IPS-15b (cell line): ENCODE measurements at regions not wholly inside any gene's neighbourhood (a gene's known extent, or its start where the extent isn't known, plus 50 kb on each side); places are given as distances from the start of the nearest gene placed in this dataset.
"Not testable (repeated sequence)": the region's sequence is repeated elsewhere in the genome, so short reads cannot be mapped to it uniquely, and the experiment has no call there.

Experiments
- H3K27me3 ChIP-seq: one replicate; pipeline ENCODE4 v1.6.1; 2013; ENCODE audit warnings: low read length; ENCODE audit not compliant: control insufficient read depth, insufficient read depth
- H3K36me3 ChIP-seq: one replicate; pipeline ENCODE4 v1.6.1; 2013; ENCODE audit warnings: low read length; ENCODE audit not compliant: control insufficient read depth, insufficient read depth
- H3K4me1 ChIP-seq: one replicate; pipeline ENCODE4 v1.6.1; 2013; ENCODE audit warnings: mild to moderate bottlenecking, low read length; ENCODE audit not compliant: control insufficient read depth, insufficient read depth
- H3K4me3 ChIP-seq: one replicate; pipeline ENCODE4 v1.5.1; 2013; ENCODE audit warnings: low read depth, low read length
- H3K9ac ChIP-seq: one replicate; pipeline ENCODE4 v1.6.1; 2013; ENCODE audit warnings: low read depth, mild to moderate bottlenecking, low read length
- H3K9me3 ChIP-seq: one replicate; pipeline ENCODE4 v1.6.1; 2013; ENCODE audit warnings: mild to moderate bottlenecking, low read length; ENCODE audit not compliant: control insufficient read depth, insufficient read depth

- H3K4me3 ChIP-seq, H3K4me1 ChIP-seq, H3K36me3 ChIP-seq, H3K9ac ChIP-seq, H3K27me3 ChIP-seq: not testable (repeated sequence)
- peaks cover 19% of the 10 kb centered on the region for H3K9me3 ChIP-seq
Observed at GRCh38 chr22:11609193-11609592, 3918.8 kb upstream of the OR11H1 start.

GRCh38 chr22:11611280-11611679, 3916.7 kb upstream of the OR11H1 start:
- H3K4me1 ChIP-seq, H3K27me3 ChIP-seq: not testable (repeated sequence)
- peaks cover 31% of the 10 kb centered on the region for H3K9me3 ChIP-seq

GRCh38 chr22:11611876-11612275, 3916.1 kb upstream of the OR11H1 start:
- peaks cover 33% of the 10 kb centered on the region for H3K9me3 ChIP-seq
- H3K36me3 ChIP-seq, H3K27me3 ChIP-seq, H3K4me1 ChIP-seq, H3K9ac ChIP-seq, H3K4me3 ChIP-seq: not testable (repeated sequence)

More at GRCh38 chr22:11611280-11611679, 3916.7 kb upstream of the OR11H1 start:
- H3K36me3 ChIP-seq, H3K9ac ChIP-seq, H3K4me3 ChIP-seq: not testable (repeated sequence)

- not testable (repeated sequence) for H3K4me1 ChIP-seq, H3K4me3 ChIP-seq, H3K9ac ChIP-seq, H3K36me3 ChIP-seq, H3K27me3 ChIP-seq
- peaks cover 42% of the 10 kb centered on the region for H3K9me3 ChIP-seq
Observed at GRCh38 chr22:11613081-11613897, 3914.7 kb upstream of the OR11H1 start.

GRCh38 chr22:11613898-11614755, 3913.9 kb upstream of the OR11H1 start:
- Histone ChIP-seq H3K36me3 (no peaks in the 10 kb centered on the region), H3K27me3 (no peaks in the 10 kb centered on the region), H3K9me3 (peaks cover 42% of the 10 kb centered on the region), H3K4me1 (no peaks in the 10 kb centered on the region), H3K4me3 (no peak overlapping the region), H3K9ac (no peak overlapping the region)

GRCh38 chr22:11614798-11615433, 3913.1 kb upstream of the OR11H1 start:
- not testable (repeated sequence) for H3K9ac ChIP-seq, H3K4me1 ChIP-seq, H3K36me3 ChIP-seq, H3K4me3 ChIP-seq, H3K27me3 ChIP-seq
- H3K9me3 ChIP-seq, result peaks cover 46% of the 10 kb centered on the region

GRCh38 chr22:11616811-11617210, 3911.2 kb upstream of the OR11H1 start:
- H3K4me3 ChIP-seq, result no peak overlapping the region
- no peak overlapping the region for H3K9ac ChIP-seq
- peaks cover 62% of the 10 kb centered on the region for H3K9me3 ChIP-seq
- H3K4me1 ChIP-seq, result no peaks in the 10 kb centered on the region
- no peaks in the 10 kb centered on the region for H3K36me3 ChIP-seq
- H3K27me3 ChIP-seq, result no peaks in the 10 kb centered on the region

GRCh38 chr22:11618322-11618662, 3909.7 kb upstream of the OR11H1 start:
- not testable (repeated sequence) for H3K9ac ChIP-seq, H3K27me3 ChIP-seq, H3K4me3 ChIP-seq, H3K4me1 ChIP-seq, H3K36me3 ChIP-seq
- peaks cover 49% of the 10 kb centered on the region for H3K9me3 ChIP-seq

GRCh38 chr22:11618688-11619087, 3909.3 kb upstream of the OR11H1 start:
- H3K36me3 ChIP-seq, H3K4me3 ChIP-seq, H3K9ac ChIP-seq, H3K27me3 ChIP-seq, H3K4me1 ChIP-seq: not testable (repeated sequence)
- peaks cover 47% of the 10 kb centered on the region for H3K9me3 ChIP-seq

GRCh38 chr22:11620921-11621762, 3906.8 kb upstream of the OR11H1 start:
- not testable (repeated sequence) for H3K4me1 ChIP-seq, H3K9ac ChIP-seq, H3K36me3 ChIP-seq, H3K4me3 ChIP-seq, H3K27me3 ChIP-seq
- peaks cover 43% of the 10 kb centered on the region for H3K9me3 ChIP-seq

GRCh38 chr22:11622774-11623173, 3905.2 kb upstream of the OR11H1 start:
- H3K9ac ChIP-seq, H3K36me3 ChIP-seq, H3K27me3 ChIP-seq, H3K4me3 ChIP-seq, H3K4me1 ChIP-seq: not testable (repeated sequence)
- H3K9me3 ChIP-seq, result peaks cover 36% of the 10 kb centered on the region
